Small intestine (tissue), 7 donors: ENCODE measurements at regions not wholly inside any gene's neighbourhood (a gene's known extent, or its start where the extent isn't known, plus 50 kb on each side); places are given as distances from the start of the nearest gene placed in this dataset.

Experiments used
- DNase-seq, 2 donors: peaks; one replicate each; pipeline versions ENCODE4 v3.0.0 to v3.0.0-alpha.2; 2013
- FAIRE-seq: peaks from 2 replicates; lab custom pipeline; 2012; peaks lifted over from hg19 to GRCh38; lab: Jason Lieb, UNC
- H3K27ac ChIP-seq, 3 donors: one replicate each; pipeline ENCODE4 v1.5.1; 2013; ENCODE audit warnings: low read length in 2 of 3, mild to moderate bottlenecking in 2 of 3, control low read depth in 1 of 3, inconsistent platforms in 1 of 3, low read depth in 1 of 3, moderate library complexity in 1 of 3
- H3K27me3 ChIP-seq, 3 donors: one replicate each; pipeline ENCODE4 v1.6.1; 2013; ENCODE audit warnings: low read length in 3 of 3, inconsistent platforms in 1 of 3; ENCODE audit not compliant: control insufficient read depth in 3 of 3, insufficient read depth in 3 of 3
- H3K36me3 ChIP-seq, 3 donors: one replicate each; pipeline ENCODE4 v1.6.1; 2013; ENCODE audit warnings: low read length in 3 of 3, inconsistent platforms in 1 of 3, low read depth in 1 of 3, mild to moderate bottlenecking in 1 of 3, moderate library complexity in 1 of 3; ENCODE audit not compliant: control insufficient read depth in 3 of 3, insufficient read depth in 2 of 3
- H3K4me1 ChIP-seq, 3 donors: one replicate each; pipeline ENCODE4 v1.6.1; 2013; ENCODE audit warnings: low read length in 2 of 3, inconsistent platforms in 1 of 3, low read depth in 1 of 3, mild to moderate bottlenecking in 1 of 3, moderate library complexity in 1 of 3; ENCODE audit not compliant: control insufficient read depth in 3 of 3, insufficient read depth in 2 of 3
- H3K4me3 ChIP-seq, 3 donors: one replicate each; pipeline ENCODE4 v1.5.1; 2013; ENCODE audit warnings: low read length in 3 of 3, control low read depth in 1 of 3, inconsistent platforms in 1 of 3, low read depth in 1 of 3, mild to moderate bottlenecking in 1 of 3, moderate library complexity in 1 of 3
- H3K9me3 ChIP-seq, 2 donors: one replicate each; pipeline ENCODE4 v1.6.1; 2013; ENCODE audit warnings: low read depth in 1 of 2, low read length in 1 of 2; ENCODE audit not compliant: control insufficient read depth in 2 of 2, insufficient read depth in 1 of 2
- WGBS, 3 donors: extraction: QIAGEN DNeasy Blood & Tissue Kit; methylation state at CpG; one replicate each; pipeline ENCODE4 v1.1.7; 2013; 5-methylcytosine and 5-hydroxymethylcytosine counted together
- donor health status: healthy with polysubstance abuse.
- donor health status: control.
- donor health status: control.
- donor health status: Bipolar disorder and iron deficiency.
- donor health status: healthy.

- 74 to 91% (median 82%) methylated on average over 3 of the region's 3 CpGs for WGBS, 3 donors
- Histone ChIP-seq H3K36me3 (no peaks in the 10 kb centered on the region), H3K27ac (no peak overlapping the region), H3K9me3 (no peaks in the 10 kb centered on the region), H3K4me3 (no peak overlapping the region), H3K27me3 (no peaks in the 10 kb centered on the region), H3K4me1 (no peaks in the 10 kb centered on the region)
- FAIRE-seq = no peak
- no peak for DNase-seq
These were observed 364.6 kb upstream of the LYPLAL1 start for GRCh38 chr1:218809061-218809460.

DNA sequence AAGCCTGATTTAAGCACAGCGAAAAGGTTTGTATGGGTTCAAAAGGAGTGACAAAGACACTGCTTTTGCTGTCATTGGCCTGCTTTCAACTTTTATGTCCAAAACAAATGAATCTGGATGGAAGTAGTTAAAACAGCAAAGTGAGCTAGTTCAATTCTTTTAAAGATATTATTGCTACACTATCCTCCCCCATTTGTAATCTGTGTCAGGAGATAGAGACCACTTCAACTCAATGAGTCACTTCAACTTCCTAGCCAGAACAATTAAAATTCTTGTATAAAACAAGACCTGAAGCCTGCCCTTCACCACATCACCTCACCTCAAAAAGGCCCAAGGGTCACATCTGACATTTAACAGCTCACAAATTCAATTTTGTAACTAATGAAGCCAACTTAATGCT, 364.1 kb upstream of the LYPLAL1 start:
- Histone ChIP-seq H3K36me3 (no peaks in the 10 kb centered on the region), H3K27ac (no peak overlapping the region), H3K4me1 (no peaks in the 10 kb centered on the region), H3K27me3 (no peaks in the 10 kb centered on the region), H3K4me3 (no peak overlapping the region), H3K9me3 (no peaks in the 10 kb centered on the region)
- FAIRE-seq = no peak
- DNase-seq = no peak
- 88 to 91% (median 89%) methylated on average over 1 of the region's 1 CpG for WGBS, 3 donors

DNA sequence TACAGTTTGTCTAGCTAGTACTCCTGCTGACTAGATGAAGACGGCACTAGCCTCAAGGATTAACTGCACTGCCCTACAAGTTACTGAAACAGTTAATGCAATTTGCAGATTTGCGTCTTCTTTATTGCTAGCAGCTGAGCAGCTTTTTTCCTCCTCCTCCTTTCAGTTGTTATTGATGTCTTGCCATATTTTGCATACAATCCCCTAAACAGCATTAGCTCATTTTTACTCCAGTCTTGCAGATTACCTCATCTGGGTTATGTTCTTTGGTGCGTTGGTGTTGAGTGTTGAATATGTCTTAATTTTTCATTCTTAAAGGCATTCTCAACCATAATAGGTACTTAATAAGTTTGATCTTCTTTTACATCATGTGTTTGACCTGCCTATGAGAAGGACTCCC, 363.4 kb upstream of the LYPLAL1 start:
- H3K36me3 ChIP-seq = no peaks in the 10 kb centered on the region
- WGBS, 3 donors = 71 to 83% (median 81%) methylated on average over 3 of the region's 3 CpGs
- no peak overlapping the region for H3K27ac ChIP-seq
- FAIRE-seq (no peak), DNase-seq (no peak)
- H3K4me1 ChIP-seq = no peaks in the 10 kb centered on the region
- H3K9me3 ChIP-seq = no peaks in the 10 kb centered on the region
- no peak overlapping the region for H3K4me3 ChIP-seq
- H3K27me3 ChIP-seq = no peaks in the 10 kb centered on the region

DNA sequence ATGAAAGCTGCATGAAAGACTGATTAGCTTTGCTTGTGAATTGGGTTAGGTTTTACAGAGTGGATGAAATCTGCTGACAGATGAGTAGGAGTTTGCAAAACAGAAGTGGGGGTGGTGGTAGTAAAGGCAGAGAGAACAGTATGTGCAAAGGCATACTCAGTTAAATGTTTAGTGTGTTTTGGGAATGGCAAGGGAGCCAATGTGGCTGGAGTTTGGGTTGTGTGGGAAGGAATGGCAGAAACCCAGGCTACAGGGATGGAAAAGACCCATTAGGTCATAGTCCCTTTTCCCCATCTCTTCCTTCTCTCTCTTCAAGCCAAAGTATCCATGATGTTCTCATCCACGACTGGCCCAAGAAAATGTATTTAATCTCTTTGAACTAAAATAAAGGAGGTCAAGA, 362.2 kb upstream of the LYPLAL1 start:
- H3K27me3 ChIP-seq = no peaks in the 10 kb centered on the region
- FAIRE-seq (no peak), DNase-seq (no peak)
- no peak overlapping the region for H3K27ac ChIP-seq
- WGBS, 3 donors = 46 to 63% (median 50%) methylated on average over 1 of the region's 1 CpG
- no peaks in the 10 kb centered on the region for H3K36me3 ChIP-seq
- H3K4me3 ChIP-seq = no peak overlapping the region
- H3K9me3 ChIP-seq = no peaks in the 10 kb centered on the region
- H3K4me1 ChIP-seq = no peaks in the 10 kb centered on the region

DNA sequence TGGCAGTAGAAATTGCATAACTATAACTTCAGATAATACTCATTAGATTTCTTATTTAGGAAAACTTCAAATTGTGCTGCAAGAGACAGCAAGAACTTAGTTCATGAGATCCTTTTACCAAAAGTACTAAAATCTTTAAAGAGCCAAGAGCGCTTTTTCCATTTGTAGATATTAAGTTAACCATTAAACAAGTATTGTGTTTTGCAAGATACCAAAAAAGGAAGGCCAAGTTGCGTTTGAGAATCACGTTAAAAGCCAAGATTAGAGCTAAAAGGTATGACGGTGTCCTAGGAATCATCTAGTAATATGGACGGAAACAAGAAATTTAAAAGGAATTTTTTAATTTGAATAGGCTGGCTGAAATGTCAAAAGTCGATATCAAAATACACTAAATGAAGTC, 361.3 kb upstream of the LYPLAL1 start:
- no peak for FAIRE-seq
- WGBS, 3 donors = 35 to 72% (median 49%) methylated on average over 6 of the region's 6 CpGs
- no peak overlapping the region for H3K4me3 ChIP-seq

GRCh38 chr1:218813237-218813636, 360.4 kb upstream of the LYPLAL1 start:
- no peak for DNase-seq
- Histone ChIP-seq H3K27ac (no peak overlapping the region), H3K4me3 (no peak overlapping the region), H3K4me1 (no peaks in the 10 kb centered on the region), H3K9me3 (no peaks in the 10 kb centered on the region), H3K27me3 (no peaks in the 10 kb centered on the region), H3K36me3 (no peaks in the 10 kb centered on the region)
- no peak for FAIRE-seq
- WGBS, 3 donors = 46 to 64% (median 53%) methylated on average over 1 of the region's 1 CpG

More for the DNA sequence above, 361.3 kb upstream of the LYPLAL1 start:
- DNase-seq = no peak
- Histone ChIP-seq H3K27me3 (no peaks in the 10 kb centered on the region), H3K36me3 (no peaks in the 10 kb centered on the region), H3K9me3 (no peaks in the 10 kb centered on the region), H3K27ac (no peak overlapping the region), H3K4me1 (no peaks in the 10 kb centered on the region)

DNA sequence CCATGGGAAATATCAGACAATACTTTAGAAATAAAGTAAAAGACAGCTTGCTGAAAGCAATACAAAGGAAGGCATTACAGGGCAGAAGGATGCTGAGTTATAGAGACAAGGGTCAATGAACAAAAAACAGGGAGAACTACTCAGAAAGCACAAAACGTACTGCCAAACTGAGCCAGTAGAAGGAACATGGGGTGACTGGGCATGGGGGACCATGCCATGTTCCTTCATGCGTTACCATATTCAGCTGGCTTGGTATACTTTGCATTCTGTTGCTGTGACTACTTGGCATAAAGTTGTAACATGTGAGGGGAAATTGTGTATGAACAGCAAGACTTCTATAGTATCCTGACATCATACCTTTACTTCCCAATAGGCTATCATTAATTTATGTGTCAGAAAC, 358.6 kb upstream of the LYPLAL1 start:
- DNase-seq (no peak), FAIRE-seq (no peak)
- Histone ChIP-seq H3K27me3 (no peaks in the 10 kb centered on the region), H3K9me3 (no peaks in the 10 kb centered on the region), H3K4me1 (no peaks in the 10 kb centered on the region), H3K36me3 (no peaks in the 10 kb centered on the region), H3K4me3 (no peak overlapping the region), H3K27ac (no peak overlapping the region)
- WGBS, 3 donors = 57 to 75% (median 59%) methylated on average over 2 of the region's 2 CpGs

DNA sequence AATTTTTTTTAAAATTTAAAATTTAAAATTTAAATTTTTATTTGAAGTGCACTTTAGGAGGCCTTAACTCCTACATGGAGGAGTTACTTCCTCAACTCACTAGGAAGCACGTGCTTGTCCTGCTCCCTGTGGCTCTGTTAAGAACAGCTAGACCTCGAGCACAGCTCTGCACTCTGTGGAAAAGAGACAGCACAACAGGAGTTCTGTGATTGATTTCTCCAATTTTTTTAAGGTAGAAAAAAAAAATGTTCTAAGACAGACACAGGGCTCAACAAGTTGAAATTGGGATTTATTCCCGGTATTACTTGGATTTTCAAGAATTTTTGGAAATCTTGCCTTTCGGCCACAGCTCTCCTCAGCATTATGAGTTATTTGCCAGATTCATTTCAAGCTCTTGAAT, 356.6 kb upstream of the LYPLAL1 start:
- Histone ChIP-seq H3K4me1 (no peaks in the 10 kb centered on the region), H3K27ac (no peak overlapping the region), H3K27me3 (no peaks in the 10 kb centered on the region), H3K4me3 (no peak overlapping the region), H3K9me3 (no peaks in the 10 kb centered on the region), H3K36me3 (no peaks in the 10 kb centered on the region)
- 66 to 67% (median 66%) methylated on average over 4 of the region's 4 CpGs for WGBS, 3 donors
- DNase-seq (no peak), FAIRE-seq (no peak)

GRCh38 chr1:218817691-218818465, 355.8 kb upstream of the LYPLAL1 start:
- H3K36me3 ChIP-seq = no peaks in the 10 kb centered on the region
- 51 to 65% (median 58%) methylated on average over 8 of the region's 8 CpGs for WGBS, 3 donors
- FAIRE-seq (no peak), DNase-seq (no peak)
- H3K27ac ChIP-seq = no peak overlapping the region
- H3K4me3 ChIP-seq = no peak overlapping the region
- no peaks in the 10 kb centered on the region for H3K4me1 ChIP-seq
- H3K9me3 ChIP-seq = no peaks in the 10 kb centered on the region
- no peaks in the 10 kb centered on the region for H3K27me3 ChIP-seq
